Ishikawa (cell line): ENCODE measurements at regions not wholly inside any gene's neighbourhood (a gene's known extent, or its start where the extent isn't known, plus 50 kb on each side); places are given as distances from the start of the nearest gene placed in this dataset.

Source experiments
- CEBPB ChIP-seq: IDR thresholded peaks from 2 replicates; pipeline ENCODE4 v1.6.1; 2012
- CREB1 ChIP-seq: IDR thresholded peaks from 2 replicates; pipeline ENCODE4 v1.6.1; 2012; ENCODE audit warnings: low read depth
- EGR1 ChIP-seq: IDR thresholded peaks from 2 replicates; pipeline ENCODE4 v1.6.1; 2012
- EP300 ChIP-seq: IDR thresholded peaks from 2 replicates; pipeline ENCODE4 v1.6.1; 2012; ENCODE audit warnings: borderline replicate concordance
- TAF1 ChIP-seq: IDR thresholded peaks from 2 replicates; pipeline ENCODE4 v1.6.1; 2012; ENCODE audit warnings: low read depth, mild to moderate bottlenecking
- YY1 ChIP-seq: IDR thresholded peaks from 2 replicates; pipeline ENCODE4 v1.6.1; 2012; ENCODE audit warnings: low read depth
- TF ChIP-seq, protein P1 (sequence below): IDR thresholded peaks from 2 replicates; pipeline ENCODE4 v1.6.1; 2012
- TF ChIP-seq, protein P2 (sequence below): IDR thresholded peaks from 2 replicates; pipeline ENCODE4 v1.6.1; 2012; ENCODE audit warnings: low read depth, mild to moderate bottlenecking

DNA sequence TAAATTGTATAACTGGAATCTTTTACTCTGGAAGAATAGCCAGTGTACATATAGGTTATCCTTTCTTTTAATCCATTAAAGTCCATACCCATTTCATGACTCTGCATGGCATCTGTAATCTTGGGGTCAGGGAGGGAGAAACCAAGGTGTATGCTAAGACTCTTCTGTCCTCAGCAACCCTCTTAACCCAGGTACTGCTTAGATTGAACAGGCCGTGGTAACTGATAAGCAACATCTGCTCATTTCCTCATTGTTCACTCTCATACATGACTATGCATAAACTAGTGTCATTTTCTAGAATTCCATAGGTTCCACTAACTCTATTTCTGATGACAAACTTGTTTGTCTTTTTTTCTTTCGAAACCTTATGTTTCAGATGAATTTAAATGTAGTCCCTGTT lies 69.3 kb upstream of the IFNE start:
- TF ChIP-seq, protein P1, sequence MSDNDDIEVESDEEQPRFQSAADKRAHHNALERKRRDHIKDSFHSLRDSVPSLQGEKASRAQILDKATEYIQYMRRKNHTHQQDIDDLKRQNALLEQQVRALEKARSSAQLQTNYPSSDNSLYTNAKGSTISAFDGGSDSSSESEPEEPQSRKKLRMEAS, result no peak
- no peak for TF ChIP-seq TAF1
- TF ChIP-seq, protein P2, sequence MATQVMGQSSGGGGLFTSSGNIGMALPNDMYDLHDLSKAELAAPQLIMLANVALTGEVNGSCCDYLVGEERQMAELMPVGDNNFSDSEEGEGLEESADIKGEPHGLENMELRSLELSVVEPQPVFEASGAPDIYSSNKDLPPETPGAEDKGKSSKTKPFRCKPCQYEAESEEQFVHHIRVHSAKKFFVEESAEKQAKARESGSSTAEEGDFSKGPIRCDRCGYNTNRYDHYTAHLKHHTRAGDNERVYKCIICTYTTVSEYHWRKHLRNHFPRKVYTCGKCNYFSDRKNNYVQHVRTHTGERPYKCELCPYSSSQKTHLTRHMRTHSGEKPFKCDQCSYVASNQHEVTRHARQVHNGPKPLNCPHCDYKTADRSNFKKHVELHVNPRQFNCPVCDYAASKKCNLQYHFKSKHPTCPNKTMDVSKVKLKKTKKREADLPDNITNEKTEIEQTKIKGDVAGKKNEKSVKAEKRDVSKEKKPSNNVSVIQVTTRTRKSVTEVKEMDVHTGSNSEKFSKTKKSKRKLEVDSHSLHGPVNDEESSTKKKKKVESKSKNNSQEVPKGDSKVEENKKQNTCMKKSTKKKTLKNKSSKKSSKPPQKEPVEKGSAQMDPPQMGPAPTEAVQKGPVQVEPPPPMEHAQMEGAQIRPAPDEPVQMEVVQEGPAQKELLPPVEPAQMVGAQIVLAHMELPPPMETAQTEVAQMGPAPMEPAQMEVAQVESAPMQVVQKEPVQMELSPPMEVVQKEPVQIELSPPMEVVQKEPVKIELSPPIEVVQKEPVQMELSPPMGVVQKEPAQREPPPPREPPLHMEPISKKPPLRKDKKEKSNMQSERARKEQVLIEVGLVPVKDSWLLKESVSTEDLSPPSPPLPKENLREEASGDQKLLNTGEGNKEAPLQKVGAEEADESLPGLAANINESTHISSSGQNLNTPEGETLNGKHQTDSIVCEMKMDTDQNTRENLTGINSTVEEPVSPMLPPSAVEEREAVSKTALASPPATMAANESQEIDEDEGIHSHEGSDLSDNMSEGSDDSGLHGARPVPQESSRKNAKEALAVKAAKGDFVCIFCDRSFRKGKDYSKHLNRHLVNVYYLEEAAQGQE, result no peak
- TF ChIP-seq YY1, result no peak
- no peak for TF ChIP-seq EGR1
- no peak for TF ChIP-seq EP300
- no peak for TF ChIP-seq CEBPB
- no peak for TF ChIP-seq CREB1
